HL-60 (cell line): ENCODE measurements at regions not wholly inside any gene's neighbourhood (a gene's known extent, or its start where the extent isn't known, plus 50 kb on each side); places are given as distances from the start of the nearest gene placed in this dataset.

Source experiments
- CTCF ChIP-seq: IDR thresholded peaks from one replicate; pipeline ENCODE4 v1.5.1; 2011; ENCODE audit warnings: low read length, control low read depth, inconsistent platforms; ENCODE audit not compliant: insufficient read depth
- GABPA ChIP-seq: IDR thresholded peaks from 2 replicates; pipeline ENCODE4 v1.6.1; 2012; ENCODE audit warnings: low read depth
- POLR2AphosphoS5 ChIP-seq: IDR thresholded peaks from 2 replicates; pipeline ENCODE4 v1.6.1; 2012; ENCODE audit warnings: low read depth
- REST ChIP-seq: IDR thresholded peaks from 2 replicates; pipeline ENCODE4 v1.6.1; 2012; ENCODE audit warnings: low read depth; ENCODE audit not compliant: insufficient replicate concordance
- SPI1 ChIP-seq: IDR thresholded peaks from 2 replicates; pipeline ENCODE4 v1.6.1; 2012; ENCODE audit warnings: low read depth, mild to moderate bottlenecking, borderline replicate concordance

- no peak for TF ChIP-seq CTCF
- no peak for TF ChIP-seq POLR2AphosphoS5
- no peak for TF ChIP-seq REST
- TF ChIP-seq GABPA: no peak
- TF ChIP-seq SPI1: no peak
Observed at GRCh38 chr4:3827616-3828492, 61.7 kb downstream of the ADRA2C start.
